Lower leg skin (tissue), 3 donors: ENCODE measurements at regions not wholly inside any gene's neighbourhood (a gene's known extent, or its start where the extent isn't known, plus 50 kb on each side); places are given as distances from the start of the nearest gene placed in this dataset.

ENCODE experiments used
- POLR2A ChIP-seq, 2 donors: fragments of 450-650 bp; IDR thresholded peaks; one replicate each; pipeline ENCODE4 v1.6.1; 2016 to 2017; ENCODE audit warnings: antibody characterized with exemption in 2 of 2, mild to moderate bottlenecking in 1 of 2, moderate library complexity in 1 of 2
- TF ChIP-seq, protein P1 (sequence below), 3 donors: fragments of 450-650 bp; IDR thresholded peaks; one replicate each; pipeline ENCODE4 v1.5.1; 2016; ENCODE audit warnings: antibody characterized with exemption in 3 of 3, mild to moderate bottlenecking in 3 of 3, moderate library complexity in 2 of 3

DNA sequence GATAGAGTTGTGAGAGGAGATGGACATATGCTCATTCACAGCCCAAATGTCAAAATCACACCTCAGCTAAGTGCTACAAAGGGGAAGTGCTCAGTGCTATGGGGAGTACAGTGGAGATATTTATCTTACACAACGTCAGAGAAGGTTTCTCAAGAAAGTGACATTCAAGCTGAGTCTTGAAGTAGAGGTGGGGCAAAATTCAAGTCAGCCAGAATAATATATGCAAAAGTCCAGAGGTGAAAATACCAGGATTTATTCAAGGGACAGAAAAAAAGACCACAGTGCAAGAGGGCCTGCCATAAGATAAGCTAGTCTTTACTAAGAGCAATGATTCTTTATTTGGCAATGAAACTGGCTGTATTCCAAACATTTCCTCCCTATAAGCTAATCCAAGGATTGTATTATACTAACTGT is 327.8 kb upstream of the PIK3R1 start:
- TF ChIP-seq, protein P1, sequence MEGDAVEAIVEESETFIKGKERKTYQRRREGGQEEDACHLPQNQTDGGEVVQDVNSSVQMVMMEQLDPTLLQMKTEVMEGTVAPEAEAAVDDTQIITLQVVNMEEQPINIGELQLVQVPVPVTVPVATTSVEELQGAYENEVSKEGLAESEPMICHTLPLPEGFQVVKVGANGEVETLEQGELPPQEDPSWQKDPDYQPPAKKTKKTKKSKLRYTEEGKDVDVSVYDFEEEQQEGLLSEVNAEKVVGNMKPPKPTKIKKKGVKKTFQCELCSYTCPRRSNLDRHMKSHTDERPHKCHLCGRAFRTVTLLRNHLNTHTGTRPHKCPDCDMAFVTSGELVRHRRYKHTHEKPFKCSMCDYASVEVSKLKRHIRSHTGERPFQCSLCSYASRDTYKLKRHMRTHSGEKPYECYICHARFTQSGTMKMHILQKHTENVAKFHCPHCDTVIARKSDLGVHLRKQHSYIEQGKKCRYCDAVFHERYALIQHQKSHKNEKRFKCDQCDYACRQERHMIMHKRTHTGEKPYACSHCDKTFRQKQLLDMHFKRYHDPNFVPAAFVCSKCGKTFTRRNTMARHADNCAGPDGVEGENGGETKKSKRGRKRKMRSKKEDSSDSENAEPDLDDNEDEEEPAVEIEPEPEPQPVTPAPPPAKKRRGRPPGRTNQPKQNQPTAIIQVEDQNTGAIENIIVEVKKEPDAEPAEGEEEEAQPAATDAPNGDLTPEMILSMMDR (IDR thresholded peaks at IDR 0.05): no peak
- no peak for TF ChIP-seq POLR2A (IDR thresholded peaks at IDR 0.05)
